ENCODE measurements at regions not wholly inside any gene's neighbourhood (a gene's known extent, or its start where the extent isn't known, plus 50 kb on each side); places are given as distances from the start of the nearest gene placed in this dataset.

GRCh38 chr20:57004951-57005933 is 261.2 kb downstream of the BMP7 start:
- DNase-seq: no peak

DNA sequence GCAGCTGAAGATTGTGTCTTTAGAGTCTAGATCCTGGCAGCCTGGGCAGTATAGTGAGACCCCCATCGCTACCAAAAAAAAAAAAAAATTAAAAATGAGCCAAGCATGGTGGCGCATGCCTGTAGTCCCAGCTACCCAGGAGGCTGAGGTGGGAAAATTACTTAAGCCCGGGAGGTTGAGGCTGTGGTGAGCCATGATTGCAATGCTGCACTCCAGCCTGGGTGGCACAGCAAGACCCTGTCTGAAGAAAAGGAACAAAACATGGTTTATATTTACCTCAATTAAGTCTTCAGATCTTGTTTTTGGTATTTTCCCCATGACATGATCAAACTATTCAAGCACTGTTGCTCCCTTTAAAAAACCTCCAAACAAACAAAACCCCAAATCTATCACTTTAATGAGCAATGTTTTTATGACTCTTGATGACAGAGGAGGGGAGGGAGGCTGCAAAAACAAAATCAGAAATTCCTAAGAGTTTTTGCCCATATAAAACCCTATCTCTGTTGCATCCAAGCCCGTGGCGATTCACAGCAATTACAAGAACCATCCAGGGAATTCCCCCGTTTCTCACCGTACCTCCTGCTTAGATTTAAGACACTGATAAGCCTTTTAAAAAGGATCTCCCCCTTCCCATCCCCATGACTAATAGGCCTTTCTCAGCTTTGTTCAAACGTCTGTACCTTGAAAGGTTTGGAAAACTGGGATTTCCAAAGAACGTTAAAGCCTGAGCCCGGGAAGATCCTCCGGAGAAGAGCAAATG is 259.9 kb downstream of the BMP7 start:
- DNase-seq: no peak

- DNase-seq: no peak
These were observed 259.3 kb downstream of the BMP7 start for GRCh38 chr20:57007171-57007540.

GRCh38 chr20:57008217-57008616 is 258.2 kb downstream of the BMP7 start:
- no peak for DNase-seq

DNA sequence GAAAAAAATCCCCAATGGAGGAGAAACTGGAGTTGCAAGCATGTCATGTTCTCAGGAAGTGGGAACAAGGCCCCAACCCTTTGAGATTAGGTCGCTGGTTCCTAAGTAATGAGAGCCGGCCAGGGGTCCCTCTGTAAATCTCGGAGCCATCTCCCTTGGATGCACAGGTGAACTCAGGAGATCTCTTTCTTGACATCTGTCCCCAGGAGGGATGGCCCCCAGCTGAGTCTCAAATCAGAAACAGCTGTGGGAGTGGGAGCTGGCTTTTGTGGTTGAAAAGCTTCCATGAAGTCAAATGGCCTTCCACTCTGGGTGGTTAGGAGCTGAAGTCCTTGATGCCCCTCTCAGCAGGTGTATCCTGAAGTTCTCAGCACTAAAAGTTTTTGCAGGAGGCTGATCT is 257.1 kb downstream of the BMP7 start:
- no peak for DNase-seq

DNA sequence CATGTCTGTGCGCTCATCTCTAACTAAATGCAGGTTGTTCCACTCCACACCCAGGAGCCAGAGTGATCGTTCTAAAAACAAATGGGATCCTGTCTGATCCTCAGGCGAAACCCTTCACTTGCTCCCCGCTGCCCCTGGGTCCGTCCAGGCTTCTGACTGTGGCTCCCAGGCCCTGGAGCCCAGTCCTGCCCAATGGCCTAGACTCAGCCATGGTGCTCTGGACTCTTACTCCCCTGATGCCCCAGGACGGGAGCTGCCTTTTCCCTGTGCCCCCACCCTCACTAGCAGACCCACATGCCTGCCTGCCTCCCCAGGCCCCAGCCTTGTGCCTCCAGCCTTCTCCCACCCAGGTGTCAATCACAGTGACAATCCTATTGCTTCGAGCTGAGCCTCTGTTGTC is 256.7 kb downstream of the BMP7 start:
- DNase-seq: no peak

- DNase-seq: no peak
These were observed 253.8 kb downstream of the BMP7 start for GRCh38 chr20:57012691-57013090.

DNA sequence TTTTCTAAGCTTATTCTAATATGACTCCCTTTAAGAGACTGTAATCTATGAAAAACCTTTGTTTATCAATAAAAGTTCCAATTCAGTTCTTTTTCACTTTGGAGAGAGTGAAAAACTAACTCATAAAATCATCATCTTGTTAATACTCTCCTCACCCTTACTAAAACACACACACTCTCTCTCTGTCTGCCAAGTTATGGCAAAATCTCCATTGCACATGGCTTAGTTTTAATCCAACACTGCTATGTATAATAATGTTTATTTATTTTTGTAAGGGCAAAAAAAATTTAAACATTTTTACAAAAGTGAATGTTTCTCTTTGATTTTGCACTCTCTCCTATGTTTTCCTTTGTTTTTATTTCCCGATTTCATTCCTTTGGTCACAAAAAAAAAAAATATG is 253.2 kb downstream of the BMP7 start:
- DNase-seq: no peak

DNA sequence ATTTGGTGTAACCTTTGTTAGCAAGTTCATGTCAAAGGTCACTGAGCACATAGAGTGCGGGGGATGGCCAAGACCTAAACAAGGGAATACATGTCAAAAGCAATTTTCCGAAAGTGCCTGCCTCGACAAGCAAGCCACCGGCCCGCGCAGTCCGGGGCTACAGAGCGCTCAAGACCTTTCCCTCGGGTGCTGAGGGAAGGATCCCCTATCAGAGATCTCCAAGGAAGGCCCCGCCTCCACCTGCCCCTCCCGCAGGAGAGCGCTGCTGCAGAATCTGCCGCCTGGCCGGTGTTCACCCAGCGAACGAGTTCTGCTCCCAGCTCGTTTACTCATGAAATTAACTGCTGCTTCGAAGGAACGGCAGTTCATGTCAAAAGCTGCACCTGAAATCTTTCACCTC is 252.7 kb downstream of the BMP7 start:
- DNase-seq: no peak

DNA sequence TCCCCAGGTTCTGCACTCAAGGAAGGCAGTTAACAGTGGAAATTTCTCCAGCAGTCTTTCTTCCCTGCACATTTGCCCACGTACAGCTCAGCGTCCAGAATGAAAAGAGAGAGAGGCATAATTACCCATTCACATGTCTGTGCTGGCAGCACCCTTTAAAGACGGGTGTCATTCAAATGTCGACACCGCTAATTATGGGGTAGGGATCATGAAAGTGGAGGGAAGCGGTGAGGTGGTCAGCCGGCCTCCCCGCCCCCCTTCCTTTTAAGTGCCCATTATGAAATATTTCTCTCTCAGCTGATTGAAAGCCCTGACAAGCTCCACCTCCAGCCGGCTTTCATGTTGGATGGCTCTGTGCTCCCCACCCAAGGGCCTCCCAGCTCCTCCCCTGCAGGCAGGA is 246.1 kb downstream of the BMP7 start:
- no peak for DNase-seq

- no peak for DNase-seq
These were observed 244.1 kb downstream of the BMP7 start for GRCh38 chr20:57022306-57022705.

DNA sequence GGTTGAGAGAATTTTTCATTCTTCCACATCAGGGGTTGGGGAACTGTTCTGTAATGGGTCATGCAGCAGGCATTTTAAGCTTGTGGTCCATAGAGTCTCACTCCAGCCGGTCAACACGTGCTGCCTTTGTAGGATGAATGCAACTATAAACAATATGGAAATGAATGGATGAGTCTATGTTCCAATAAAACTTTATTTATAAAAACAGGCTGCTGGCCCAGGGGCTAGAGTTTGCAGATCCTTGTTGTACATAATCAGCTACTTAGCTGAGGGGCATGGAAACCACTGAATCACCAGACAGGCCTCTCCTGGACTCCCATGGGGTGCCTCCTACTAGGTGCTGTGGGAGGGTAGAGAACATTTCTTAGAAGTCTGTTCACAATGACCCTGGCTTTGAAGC is 243.4 kb downstream of the BMP7 start:
- no peak for DNase-seq

- DNase-seq: no peak
These were observed 242.4 kb downstream of the BMP7 start for GRCh38 chr20:57023997-57024396.

- DNase-seq: no peak
These were observed 241.6 kb downstream of the BMP7 start for GRCh38 chr20:57024849-57025248.

- no peak for DNase-seq
These were observed 241.2 kb downstream of the BMP7 start for GRCh38 chr20:57025261-57025660.

GRCh38 chr20:57025666-57026224 is 240.7 kb downstream of the BMP7 start:
- DNase-seq: no peak

DNA sequence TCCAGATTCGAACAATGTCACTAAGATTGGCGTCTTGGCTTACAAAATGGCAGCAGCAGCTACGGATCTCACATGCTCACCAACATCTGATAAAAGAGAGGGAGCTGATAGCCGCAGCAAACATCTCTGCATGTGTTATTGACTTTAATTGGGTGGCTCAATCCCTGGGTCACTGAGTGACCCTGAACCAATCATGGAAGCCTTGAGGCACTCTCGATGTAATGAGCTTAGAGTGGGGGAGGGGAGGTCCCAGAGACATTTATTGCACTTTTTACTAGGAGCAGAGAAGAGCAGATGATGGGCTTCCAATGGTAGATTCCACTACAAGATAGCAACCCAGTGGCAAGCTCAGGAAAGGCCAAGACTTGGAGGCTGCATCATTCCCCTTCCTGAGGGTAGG is 238.7 kb downstream of the BMP7 start:
- DNase-seq: no peak

- no peak for DNase-seq
These were observed 235.5 kb downstream of the BMP7 start for GRCh38 chr20:57030611-57031600.

DNA sequence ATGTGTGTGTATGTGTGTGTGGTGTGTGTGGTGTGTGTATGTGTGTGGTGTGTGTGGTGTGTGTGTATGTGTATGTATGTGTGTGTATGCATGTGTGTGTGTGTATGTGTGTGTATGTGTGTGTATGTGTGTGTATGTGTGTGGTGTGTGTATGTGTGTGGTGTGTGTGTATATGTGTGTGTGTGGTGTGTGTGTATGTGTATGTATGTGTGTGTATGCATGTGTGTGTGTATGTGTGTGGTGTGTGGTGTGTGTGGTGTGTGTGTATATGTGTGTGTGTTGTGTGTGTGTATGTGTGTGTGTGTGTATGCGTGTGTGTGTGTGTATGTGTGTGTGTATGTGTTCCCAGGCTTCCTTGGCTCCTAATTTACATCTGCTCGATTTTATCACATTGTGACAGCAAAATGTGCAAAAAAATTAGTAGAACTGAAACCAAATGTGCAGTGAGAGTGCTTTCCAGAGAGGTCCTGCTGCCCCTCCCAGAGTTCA is 234.5 kb downstream of the BMP7 start:
- DNase-seq: no peak

DNA sequence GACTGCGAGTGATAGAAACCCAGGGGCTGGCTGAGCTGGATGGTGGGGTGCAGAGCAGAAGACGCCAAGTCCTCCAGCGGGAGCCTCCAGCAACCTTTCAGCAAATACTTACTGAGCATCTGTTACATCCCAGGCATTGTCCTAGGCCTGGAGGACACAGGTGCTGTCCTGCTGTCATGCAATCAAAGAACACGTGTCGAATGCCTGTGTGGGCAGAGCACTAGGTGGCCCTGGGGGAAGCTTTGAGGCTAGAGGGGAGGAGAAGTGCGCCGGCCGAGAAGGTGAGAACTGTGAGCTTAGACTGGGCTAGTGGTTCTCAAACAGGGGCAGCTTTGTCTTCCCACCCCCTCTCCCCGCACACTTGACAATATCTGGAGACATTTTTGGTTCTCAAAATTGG is 233.6 kb downstream of the BMP7 start:
- DNase-seq: no peak

- no peak for DNase-seq
These were observed 232.4 kb downstream of the BMP7 start for GRCh38 chr20:57034001-57034400.

DNA sequence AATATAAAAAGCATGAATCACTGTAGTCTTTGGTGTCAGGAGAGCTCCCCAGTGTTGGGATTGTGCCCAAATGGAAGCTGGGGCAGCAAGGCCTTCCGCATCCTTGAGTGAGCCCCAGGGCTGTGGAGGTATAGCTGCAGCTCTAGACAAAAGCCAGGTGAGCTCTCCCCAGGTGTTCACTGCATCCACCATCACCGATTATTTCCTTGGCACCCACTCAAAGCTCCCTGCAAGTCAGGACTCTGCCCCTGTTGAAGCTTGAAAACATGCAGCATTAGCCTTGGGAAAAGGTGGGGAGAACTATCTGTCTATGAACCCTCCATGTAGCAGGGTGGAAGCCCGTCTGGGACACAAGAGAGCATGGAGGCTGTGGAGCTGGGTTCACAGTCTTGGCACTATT is 228.8 kb downstream of the BMP7 start:
- DNase-seq: no peak
